NB4 (cell line): ENCODE measurements at regions not wholly inside any gene's neighbourhood (a gene's known extent, or its start where the extent isn't known, plus 50 kb on each side); places are given as distances from the start of the nearest gene placed in this dataset.

Experiments used
- CTCF ChIP-seq: IDR thresholded peaks from one replicate; pipeline ENCODE4 v1.5.1; 2012; ENCODE audit warnings: low read depth, low read length
- MAX ChIP-seq: IDR thresholded peaks from 2 replicates; pipeline ENCODE4 v1.6.1; 2011; ENCODE audit warnings: low read depth, low read length
- MYC ChIP-seq: IDR thresholded peaks from 2 replicates; pipeline ENCODE4 v1.6.1; 2011; ENCODE audit warnings: low read depth, low read length
- POLR2A ChIP-seq: IDR thresholded peaks from 2 replicates; pipeline ENCODE4 v1.6.1; 2011; ENCODE audit warnings: mild to moderate bottlenecking; ENCODE audit not compliant: insufficient read length; ENCODE audit errors: extremely low read depth

- TF ChIP-seq MYC (no peak), CTCF (no peak), POLR2A (no peak), MAX (no peak)
Measured at GRCh38 chr15:69513986-69514385, 61.4 kb downstream of the RPLP1 start.
